DMS 273 (cell line): ENCODE measurements at regions not wholly inside any gene's neighbourhood (a gene's known extent, or its start where the extent isn't known, plus 50 kb on each side); places are given as distances from the start of the nearest gene placed in this dataset.
A peak's percentile ranks its signal among the peaks of the same experiment; 100 is the strongest.

ENCODE experiments used
- DNase-seq: peaks from one replicate; lab custom pipeline; 2025; ENCODE audit not compliant: unreplicated experiment; lab: John Stamatoyannopoulos, UW

DNA sequence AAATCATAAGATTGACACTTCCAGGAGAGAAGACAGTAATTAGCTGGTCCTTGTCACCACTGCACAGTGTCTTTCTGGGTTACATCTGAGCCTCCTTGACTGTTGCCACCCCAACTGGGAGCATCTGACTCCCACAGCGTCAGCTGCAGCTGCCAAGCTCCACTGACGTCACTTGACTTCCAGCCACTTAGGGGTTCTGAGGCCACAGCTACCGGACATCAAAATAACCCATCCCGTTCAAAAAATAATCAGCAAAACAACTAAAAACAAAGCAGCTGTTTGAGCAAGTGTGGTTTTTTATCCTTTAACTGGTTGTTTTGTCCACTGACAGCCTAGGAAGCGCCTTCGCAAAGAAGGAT, 206.5 kb upstream of the AGAP1 start:
- no peak for DNase-seq

DNA sequence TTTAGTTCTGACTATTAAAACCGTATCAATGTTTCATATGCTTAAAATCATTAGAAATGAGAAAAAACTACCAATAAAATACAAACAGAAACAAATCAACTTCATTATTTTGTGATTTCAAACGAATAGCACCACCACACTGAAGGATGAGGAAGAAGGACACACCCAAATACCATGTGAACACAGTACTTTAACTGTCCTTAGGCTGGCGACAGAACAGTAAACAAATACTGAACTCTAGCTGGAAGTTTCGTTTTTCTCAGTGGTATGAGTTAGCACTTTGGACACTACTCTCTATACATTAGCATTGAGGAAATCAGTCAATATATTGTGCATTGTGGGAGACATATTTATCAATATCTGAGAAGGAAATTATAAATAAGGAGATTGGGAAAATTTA, 202.4 kb upstream of the AGAP1 start:
- DNase-seq, result no peak

DNA sequence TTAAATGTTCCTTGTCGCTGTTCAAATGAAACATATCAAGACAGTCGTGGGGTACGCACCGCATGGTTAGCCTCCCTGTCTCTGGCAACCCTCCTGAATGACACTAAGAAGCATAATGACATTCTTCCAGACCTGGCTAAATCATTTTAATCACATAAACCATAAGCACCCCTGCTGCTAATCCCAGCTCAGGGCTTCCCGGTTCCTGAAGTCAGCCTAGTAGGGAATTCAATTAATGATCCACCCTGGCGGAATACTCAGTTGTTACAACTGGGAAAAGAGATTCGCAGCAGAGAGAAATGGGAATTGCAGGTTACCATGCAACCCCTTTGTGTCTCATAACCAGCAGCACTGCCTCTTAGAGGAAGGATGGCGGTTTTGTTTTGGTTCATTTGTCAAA, 200.8 kb upstream of the AGAP1 start:
- peak; percentile 12 for DNase-seq

DNA sequence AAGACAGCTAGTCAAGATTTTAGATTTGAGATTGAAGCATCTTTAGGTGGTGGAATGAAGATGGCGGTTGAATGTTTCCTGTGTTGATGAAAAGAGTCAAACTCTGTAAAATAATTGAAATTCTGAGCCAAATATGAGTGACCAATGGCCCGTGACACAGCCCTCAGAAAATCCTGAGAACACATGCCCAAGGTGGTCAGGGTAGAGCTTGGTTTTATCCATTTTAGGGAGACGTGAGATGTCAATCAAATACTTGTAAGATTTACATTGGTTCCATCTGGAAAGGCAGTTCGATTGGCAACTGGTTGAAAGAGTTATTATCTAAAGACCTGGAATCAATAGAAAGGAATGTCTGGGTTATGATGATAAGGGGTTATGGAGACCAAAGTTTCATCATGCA, 198.0 kb upstream of the AGAP1 start:
- no peak for DNase-seq

DNA sequence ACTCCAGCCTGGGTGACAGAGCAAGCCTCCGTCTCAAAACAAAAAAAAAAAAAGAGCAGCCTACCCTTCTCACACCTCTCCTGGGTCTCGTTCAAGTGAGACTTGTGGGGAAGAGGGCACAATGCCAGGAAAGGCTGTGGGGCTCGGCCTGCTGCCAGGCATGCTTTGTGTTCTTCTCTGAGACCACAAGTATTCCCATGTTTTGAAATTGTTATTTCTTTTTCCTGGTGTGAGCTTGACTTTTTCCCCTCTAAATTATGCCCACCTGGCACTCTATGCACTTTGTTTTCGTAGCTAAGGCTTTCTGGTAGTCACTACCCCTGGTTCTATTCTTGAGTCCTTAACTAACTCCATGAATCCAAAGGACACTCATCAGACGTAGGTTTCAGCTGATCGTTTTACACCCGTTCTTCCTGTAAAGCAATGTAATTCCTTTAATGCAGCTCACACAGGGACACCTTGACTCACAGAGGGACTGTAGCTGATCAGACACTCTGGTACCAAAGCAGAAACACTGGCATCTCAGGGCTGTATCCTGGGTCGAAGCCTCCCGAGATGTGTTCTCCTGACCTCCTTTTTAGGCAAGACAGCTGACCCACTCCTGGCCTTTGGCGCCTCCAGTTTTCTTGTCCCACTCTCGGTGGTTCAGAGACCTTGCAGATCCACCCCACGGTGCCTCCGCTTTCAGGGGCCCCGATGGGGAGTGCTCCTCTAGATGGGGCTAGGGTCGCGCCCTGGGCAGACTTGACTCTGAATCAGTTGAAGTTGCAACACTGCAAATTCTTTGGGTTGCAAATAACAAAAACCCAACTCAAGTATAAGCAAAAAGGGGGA, 193.3 kb upstream of the AGAP1 start:
- DNase-seq, result peak; percentile 66

DNA sequence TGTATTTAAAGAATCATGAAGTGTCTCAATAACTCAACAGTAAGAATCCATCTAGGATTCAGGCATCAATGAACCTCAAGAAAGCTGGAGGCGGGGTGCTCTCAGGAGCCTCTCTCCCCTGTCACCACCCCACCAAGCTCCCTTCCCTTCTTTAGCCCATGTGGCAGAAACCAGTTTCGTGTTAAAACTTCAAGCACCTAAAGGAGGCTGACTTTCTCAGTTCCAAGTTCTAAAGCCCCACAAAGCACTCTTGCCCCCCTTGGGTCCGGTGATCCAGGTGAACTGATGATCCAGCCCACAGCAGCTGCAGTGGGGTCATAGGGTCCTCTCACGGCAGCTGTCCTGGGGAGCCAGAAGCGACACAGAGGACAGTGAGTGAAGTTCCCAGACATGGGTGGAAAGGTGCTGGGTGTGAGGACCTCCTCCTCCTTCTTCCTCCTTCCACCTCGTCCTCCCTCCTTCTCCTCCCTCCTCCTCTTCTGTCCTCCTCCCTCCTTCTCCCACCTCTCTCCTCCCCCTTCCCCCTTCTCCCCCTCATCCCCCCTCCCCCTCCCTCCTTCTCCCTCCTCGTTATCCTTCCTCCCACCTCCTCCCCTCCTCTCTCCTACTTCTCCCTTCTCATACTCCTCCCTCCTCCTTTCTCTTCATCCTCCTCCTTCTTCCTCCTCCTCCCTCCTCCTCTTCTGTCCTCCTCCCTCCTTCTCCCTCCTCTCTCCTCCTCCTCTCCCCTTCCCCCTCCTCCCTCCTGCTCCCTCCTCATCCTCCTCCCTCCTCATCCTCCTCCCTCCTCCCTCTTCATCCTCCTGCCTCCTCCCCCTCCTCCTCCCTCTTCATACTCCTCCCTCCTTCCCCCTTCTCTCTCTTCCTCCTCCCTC, 192.4 kb upstream of the AGAP1 start:
- DNase-seq, result peak; percentile 13

DNA sequence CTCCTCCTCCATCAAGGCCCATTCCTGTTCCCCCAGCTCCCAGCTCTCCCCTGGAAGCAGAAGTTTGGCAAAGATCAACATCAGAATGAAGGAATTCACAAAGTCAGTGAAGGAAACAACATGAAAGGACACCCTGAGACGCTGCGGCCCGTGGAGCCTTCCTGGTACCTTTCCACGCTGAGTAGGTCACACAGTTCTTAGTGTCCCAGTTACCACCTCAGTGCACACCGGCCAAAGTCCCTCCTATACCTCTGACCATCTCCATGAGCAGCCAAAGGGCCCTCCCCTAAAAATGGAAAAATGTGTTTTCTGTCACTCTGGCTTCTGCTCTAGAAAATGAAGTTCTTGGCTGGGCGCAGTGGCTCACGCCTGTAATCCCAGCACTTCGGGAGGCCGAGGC, 191.6 kb upstream of the AGAP1 start:
- DNase-seq, result no peak

DNA sequence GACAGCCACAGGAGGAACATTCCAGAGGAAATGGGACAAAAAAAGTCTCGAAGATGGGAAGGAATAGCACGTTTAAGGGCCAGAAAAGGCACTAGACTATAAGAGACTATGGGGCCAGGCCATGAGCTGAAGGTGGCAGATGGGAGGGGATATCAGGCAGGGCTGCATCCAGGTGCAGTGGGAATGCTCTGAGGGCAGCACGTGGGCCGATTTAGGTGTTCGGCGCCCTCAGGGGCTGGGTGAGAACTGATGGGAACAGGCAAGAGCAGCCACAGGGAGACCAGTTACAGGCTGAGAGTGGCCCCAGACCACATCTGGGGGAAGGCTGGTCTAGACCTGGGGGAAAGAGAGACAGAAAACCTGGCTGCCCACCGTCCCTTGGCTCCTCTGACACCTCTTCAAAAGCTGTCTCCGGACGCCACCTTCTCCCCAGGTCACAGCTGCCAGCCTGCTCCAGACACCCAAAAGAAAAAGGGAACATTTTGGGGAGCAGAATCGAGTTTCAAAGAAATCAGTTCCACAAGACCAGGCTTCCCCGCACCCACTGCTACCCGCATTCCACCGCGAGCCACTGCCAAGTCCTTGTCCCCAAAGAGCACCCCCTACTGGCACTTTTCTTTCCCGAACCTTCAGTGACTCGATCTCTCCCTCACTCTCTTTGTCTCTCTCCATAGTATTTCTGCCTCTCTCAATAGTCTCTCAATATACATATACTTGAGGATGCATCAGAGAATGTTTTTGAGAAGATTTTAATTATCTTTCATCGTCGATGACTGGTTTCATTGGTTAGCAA, 190.1 kb upstream of the AGAP1 start:
- no peak for DNase-seq

DNA sequence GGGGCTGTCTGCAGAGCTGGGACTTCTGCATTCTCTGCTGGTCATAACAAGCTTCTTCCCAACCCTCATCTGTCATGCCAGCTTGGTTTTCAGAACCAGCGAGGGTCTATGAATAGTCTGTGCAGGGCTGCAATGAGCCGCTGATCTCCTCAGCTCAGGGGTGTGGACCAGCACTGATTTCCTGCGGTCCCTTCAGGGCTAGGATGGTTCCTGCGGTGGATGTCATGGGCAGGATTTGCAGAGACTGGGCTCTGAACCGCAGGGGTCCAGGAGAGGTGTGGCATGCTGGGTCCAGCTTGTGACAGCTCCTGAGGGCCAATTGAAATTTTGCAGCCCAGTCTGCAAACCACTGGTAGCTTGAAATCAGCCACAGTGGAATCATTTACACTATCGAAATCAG, 188.2 kb upstream of the AGAP1 start:
- DNase-seq, result no peak

DNA sequence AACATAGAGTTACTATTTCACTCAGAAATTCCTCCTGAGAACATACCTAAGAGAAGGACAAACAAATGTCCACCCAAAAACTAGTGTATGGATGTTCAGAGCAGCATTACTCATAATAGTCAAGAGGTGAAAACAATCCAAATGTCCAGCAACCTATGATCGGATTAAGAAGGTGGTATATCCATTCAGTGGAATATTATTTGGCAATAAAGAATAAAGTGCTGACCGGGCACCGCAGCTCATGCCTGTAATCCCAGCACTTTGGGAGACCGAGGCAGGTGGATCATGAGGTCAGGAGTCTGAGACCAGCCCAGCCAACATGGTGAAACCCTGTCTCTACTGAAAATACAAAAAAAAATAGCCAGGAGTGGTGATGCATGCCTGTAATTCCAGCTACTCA, 182.8 kb upstream of the AGAP1 start:
- DNase-seq, result no peak

DNA sequence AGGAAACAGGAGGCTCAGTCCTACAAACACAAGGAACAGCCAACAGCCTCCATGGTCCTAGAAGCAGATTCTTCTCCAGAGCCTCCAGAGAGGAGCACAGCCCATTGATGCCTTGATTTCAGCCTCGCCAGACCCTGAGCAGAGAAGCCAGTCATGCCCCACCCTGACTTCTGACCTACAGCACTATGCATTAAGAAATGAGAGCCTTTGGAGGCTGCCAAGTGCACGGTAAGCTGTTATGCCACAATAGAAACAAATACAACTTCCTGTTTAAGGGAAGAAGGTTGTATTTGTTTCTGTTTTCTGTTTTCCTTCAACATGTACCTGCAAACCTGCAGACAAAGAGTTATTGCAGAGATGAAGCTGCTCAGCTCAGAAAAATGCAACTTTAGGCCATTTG, 181.3 kb upstream of the AGAP1 start:
- DNase-seq, result no peak

DNA sequence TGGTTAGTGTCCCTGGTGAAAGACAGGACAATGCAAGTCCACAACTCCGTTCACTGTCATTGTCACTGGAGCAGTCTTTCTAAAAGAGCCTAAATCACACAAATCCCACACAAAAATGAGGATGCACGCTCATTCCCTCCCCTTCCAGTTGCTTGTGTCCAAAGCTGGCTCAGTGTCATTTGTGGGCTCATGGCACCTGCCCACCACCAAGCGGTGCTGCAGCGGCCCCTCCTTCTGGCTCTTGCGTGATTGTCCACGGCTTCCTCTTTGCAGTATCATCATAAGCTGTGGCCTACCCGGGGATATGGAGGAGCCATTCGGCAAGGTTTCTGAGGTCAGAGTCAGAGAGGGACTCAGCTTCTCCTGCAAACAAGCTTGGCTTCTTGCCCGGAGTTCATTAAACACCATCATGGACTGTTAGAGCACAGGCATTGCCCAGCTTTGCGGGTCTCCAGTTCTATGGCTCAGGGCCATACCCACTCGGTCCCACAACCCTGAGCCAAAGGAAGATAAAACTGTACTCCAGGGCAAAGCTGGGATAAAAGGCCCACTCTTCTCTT, 179.4 kb upstream of the AGAP1 start:
- DNase-seq, result peak; percentile 56

DNA sequence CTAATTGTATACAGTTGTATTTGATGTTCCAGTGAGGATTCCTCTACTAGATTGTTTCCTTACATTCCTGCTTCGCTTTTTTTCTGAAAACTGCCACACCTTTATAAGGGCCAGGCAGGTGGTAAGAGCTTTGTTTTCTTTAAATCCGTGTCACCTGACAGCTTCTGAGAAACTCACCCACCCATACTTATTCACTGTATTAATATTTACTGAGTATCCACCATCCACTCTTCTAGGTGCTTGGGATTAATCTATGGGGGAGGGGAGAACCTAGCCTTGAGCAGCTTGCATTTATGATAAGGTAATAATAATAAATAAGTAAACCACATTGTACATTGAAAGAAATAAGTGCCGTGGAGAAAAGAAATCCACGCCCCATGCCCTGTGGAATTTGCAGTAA, 174.7 kb upstream of the AGAP1 start:
- DNase-seq, result no peak

DNA sequence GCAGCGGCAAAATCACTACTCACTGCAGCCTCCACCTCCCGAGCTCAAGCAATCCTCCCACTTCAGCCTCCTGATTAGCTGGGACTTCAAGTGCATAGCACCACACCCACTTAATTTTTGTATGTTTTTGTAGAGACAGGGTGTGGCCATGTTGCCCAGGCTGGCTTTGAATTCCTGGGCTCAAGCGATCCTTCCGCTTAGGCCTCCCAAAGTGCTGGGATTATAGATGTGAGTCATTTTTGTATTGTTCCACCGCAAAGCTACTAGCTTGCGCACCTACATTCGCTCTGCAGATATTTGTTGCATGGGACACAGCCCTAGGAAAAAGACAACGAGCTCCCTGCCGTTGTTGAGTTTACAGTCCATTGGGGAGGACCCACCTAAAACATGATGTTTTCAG, 173.5 kb upstream of the AGAP1 start:
- DNase-seq, result no peak

DNA sequence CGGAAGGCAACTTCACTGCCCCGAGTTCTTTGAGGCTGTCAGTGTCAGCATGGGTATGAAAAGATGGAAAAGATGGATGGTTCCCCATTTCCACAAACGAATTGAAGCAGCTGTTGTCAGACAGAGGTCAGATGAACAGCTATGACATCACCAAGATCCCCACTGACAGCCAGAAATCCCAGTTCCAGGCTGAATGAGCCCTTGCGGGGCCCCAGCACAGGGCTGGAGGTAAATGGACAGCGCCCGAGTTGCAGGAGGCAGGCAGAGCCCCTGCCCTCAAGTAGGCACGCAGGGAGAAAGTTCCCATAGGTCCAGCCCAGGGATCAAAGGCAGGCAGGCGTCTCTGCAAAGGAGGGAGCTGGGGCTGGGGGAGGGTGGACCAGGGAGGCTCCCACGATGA, 169.5 kb upstream of the AGAP1 start:
- DNase-seq, result no peak

DNA sequence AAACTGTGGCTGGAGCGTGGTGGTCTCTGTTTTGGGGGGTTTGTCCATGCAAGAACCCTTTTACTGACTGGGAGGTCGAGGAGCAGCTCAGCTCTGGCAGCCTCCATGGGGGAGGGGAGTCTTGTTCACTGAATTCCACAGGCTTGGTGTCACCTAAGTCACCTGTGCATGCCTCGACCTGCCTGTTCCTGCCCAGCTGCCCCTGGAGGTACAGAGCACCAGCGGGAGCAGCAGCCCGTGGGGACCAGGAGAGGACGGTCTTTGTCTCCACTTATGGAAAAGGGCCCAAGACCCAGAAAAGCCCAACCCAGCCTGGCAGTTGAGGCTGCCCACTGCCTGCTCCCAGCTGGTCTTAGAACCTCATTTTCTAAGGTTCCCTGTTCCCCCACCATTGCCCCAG, 168.7 kb upstream of the AGAP1 start:
- no peak for DNase-seq

DNA sequence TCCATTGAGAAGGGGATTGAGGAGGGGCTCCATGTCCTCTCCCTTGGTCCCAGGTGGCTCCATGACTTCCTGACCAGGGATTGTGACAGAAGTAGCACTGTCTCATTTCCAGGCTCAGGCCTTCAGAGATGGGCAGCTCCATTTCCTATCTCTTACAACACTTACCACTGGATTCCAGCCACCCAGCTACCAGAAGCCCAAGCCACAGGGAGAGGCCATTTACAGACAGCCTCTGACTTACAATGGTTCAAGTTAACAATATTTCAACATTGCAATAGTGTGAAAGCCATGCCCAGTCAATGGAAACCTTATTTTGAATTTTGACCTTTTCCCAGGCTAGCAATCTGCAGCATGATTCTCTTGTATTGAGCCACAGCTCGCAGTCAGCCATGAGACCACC, 164.9 kb upstream of the AGAP1 start:
- no peak for DNase-seq

DNA sequence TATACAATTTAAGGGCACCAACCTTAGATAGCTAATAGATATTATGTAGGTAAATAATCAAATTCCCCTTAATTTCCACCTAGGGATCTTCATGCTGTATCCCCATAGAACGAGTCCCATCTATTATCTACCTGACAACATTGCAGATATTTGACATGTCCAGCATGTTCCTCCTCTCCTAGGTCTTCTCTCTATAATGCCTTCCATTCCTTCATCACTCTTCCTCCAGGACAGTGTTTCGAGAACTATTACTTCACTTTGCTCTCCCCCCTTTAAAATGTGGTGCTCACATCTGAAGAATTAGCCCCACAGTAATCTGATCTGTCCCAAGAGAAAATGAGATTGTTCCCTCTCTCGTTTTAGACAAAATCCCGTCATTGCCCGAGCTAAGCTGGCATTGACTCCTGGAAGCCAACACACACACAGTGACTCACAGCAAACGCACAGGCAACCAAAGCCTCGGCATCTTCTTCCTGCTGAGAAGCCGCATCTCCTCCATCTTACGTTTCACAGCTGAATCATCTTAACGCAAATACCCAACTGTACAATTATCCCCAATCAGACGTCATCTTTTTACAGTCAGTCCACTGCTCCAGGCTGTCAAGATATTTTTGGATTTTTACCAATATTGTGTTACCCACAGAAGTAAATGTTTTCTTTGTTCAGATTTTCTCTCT, 162.9 kb upstream of the AGAP1 start:
- DNase-seq, result peak; percentile 47

DNA sequence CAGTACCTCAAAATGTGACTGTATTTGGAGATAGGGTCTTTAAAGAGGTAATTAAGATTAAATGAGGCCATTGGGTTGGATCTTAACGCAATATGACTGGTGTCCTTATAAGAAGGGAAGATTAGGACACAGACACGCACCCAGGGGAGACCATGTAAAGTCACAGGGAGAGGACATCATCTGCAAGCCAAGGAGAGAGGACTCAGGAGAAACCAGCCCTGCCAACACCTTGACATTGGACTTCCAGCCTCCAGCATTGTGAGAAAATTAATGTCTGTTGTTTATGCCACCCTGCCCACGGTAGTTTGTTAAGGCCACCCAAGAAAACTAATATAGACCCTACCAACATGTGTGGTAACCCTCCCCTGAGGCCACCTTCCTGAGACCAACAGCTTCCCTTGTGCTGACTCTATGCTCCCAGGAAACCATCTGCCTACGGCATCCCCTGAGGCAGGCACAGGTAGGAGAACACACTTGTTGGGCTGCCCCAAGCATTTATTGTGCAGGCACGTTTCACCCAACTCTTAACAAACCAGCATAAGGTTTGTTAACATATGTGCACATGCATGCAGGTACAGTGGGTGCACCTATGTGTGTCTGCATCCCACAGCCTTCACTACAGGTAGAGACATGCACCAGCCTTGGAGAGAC, 161.5 kb upstream of the AGAP1 start:
- no peak for DNase-seq

DNA sequence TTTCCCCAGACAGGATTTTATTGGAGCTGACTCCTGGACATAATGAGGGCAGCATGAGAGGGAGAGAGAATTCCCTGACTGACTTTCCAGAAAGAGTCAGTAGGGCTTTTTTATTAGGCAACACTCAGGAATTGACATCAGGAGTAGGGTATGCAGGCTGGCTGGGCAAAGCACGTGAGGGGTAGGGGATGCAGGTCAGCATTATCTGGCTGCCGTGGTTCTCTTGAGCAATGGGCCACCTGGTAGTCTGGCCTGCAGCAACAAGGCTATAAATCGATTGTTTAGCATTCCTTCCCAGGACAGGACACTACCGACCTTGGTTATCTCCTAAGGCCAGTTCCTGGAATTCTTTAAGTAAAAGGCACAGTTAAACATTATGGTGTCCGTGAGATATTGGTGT, 160.8 kb upstream of the AGAP1 start:
- DNase-seq, result no peak
